Epithelial cell of proximal tubule (primary cell): ENCODE measurements at regions not wholly inside any gene's neighbourhood (a gene's known extent, or its start where the extent isn't known, plus 50 kb on each side); places are given as distances from the start of the nearest gene placed in this dataset.

Source experiments
- DNase-seq: peaks from one replicate; pipeline ENCODE4 v3.0.0-alpha.2; 2011; ENCODE audit warnings: low read depth
- H3K4me3 ChIP-seq: 2 replicates; pipeline ENCODE4 v1.5.1; 2011; ENCODE audit warnings: low read depth, mild to moderate bottlenecking, low read length
- TF ChIP-seq, protein P1 (sequence below): conservative IDR thresholded peaks from 2 replicates; pipeline ENCODE4 v1.5.1; 2012; ENCODE audit warnings: low read depth, mild to moderate bottlenecking, low read length

DNA sequence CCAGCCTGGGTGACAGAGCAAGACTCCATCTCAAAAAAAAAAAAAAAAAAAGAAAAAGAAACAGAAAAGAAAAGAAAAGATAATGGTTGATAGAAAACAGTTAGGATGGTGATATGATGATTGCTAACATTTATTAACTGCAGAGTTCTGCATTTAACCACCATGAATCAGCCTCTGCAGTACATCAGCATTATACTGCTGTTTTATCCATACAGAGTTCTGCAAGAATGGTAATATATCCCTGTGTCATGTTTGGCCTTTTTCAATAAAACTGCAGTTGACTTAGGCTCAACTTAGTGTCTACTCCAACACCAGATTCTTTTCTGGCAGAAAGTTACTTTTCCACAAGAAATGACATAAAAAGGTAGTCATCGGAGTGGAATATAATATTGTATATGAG is 62.6 kb downstream of the DUSP6 start:
- no peak for DNase-seq
- TF ChIP-seq, protein P1, sequence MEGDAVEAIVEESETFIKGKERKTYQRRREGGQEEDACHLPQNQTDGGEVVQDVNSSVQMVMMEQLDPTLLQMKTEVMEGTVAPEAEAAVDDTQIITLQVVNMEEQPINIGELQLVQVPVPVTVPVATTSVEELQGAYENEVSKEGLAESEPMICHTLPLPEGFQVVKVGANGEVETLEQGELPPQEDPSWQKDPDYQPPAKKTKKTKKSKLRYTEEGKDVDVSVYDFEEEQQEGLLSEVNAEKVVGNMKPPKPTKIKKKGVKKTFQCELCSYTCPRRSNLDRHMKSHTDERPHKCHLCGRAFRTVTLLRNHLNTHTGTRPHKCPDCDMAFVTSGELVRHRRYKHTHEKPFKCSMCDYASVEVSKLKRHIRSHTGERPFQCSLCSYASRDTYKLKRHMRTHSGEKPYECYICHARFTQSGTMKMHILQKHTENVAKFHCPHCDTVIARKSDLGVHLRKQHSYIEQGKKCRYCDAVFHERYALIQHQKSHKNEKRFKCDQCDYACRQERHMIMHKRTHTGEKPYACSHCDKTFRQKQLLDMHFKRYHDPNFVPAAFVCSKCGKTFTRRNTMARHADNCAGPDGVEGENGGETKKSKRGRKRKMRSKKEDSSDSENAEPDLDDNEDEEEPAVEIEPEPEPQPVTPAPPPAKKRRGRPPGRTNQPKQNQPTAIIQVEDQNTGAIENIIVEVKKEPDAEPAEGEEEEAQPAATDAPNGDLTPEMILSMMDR = no peak
- H3K4me3 ChIP-seq = no peak overlapping the region

DNA sequence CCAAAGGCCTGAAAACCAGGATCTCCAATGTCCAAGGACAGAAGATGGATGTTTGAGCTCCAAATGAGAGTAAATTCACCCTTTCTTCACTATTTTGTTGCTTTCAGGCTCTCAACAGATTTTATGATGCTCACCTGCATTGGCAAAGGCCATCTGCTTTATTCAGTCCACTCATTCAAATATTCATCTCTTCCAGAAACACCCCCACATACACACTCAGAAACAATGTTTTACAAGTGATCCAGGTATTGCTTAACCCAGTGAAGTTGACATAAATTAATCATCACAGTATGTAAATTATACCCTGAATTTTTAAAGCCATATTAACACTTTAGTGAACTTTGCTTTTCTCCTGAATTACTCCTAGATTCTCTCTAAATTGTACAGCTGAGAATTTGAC is 63.3 kb downstream of the DUSP6 start:
- H3K4me3 ChIP-seq = no peak overlapping the region
- TF ChIP-seq, protein P1 = no peak
- DNase-seq = no peak

DNA sequence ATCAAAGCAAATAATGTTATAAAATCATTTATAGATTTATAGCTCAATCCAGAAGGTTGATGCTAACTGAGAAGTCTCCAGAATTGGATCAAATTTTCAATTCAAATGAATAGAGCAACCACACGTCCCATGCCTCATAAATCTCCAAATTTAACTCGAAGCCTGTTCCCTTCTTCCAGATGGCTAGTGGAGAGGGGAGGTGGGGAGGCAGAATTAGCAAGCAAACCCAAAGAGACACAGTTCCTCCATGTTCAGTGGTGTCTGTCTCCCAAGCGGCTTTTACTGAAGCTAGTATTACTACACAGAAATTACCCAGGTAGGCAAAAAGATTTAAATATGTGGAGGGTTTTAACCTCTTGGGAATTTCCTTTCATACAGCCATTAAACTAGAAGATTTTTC is 65.8 kb downstream of the DUSP6 start:
- TF ChIP-seq, protein P1 = no peak
- DNase-seq = no peak
- H3K4me3 ChIP-seq = no peak overlapping the region

DNA sequence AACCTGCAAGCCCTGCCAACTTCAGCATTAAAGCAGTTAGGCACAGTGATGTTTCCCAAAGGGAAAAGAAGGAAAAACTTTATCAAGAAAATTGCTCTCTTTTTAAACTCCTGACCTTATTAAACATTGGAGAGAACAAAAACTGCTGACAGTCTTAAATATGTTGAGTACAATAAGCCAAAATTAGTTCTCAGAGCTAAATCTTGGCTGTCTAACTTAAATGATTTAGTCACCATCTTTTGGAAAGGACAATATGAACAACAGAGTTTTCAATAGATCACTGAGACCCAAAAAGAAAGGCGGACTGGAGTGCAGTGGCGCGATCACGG is 70.8 kb downstream of the DUSP6 start:
- no peak for DNase-seq
- no peak overlapping the region for H3K4me3 ChIP-seq
- TF ChIP-seq, protein P1 = no peak

DNA sequence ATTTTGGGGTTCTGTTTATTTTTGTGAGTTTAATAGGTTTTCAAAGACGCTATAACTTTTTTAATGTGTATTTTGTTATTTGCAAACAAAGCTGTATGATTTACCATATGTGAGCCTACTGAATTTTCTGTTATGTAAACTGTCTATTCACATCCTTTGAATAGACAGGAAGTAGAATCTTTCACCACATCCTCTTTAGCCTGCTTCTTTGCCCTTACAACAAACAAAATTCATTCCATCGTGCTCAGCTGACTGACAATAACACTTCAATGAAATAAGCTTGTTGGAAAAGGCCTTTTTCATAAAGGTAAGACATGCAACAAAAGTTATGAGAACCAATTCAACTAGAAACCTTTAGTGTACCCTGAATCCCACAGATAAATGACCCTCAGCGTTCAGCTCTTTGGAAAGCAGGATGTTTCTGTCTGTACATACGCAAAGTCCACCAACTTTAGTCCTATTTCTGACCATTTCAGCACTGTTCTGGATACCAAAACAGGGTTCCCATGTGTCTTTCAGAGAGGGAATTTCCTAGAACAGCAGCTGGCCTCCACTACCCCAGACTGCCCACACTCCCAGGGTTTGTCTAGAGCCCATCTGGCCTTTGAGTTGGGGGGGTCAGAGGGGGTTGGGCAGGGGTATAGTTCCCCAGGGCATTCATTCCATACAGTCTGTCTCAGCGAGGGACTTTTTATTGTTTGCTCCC is 71.3 kb downstream of the DUSP6 start:
- TF ChIP-seq, protein P1 = no peak
- no peak for DNase-seq
- no peak overlapping the region for H3K4me3 ChIP-seq

DNA sequence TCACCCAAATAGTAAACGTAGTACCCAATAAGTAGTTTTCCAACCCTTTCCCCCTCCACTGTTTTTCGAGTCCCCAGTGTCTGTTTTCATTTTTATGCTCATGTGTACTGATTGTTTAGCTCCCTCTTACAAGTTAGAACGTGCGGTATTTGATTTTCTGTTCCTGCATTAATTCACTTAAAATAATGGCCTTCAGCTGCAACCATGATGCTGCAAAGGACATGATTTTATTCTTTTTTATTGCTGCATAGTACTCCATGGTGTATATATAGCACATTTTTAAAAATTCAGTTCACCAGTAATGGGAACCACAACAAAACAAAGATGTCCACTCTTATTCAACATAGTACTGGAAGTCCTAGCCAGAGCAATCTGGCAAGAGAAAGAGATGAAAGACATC is 72.8 kb downstream of the DUSP6 start:
- no peak for DNase-seq
- TF ChIP-seq, protein P1 = no peak
- no peak overlapping the region for H3K4me3 ChIP-seq

DNA sequence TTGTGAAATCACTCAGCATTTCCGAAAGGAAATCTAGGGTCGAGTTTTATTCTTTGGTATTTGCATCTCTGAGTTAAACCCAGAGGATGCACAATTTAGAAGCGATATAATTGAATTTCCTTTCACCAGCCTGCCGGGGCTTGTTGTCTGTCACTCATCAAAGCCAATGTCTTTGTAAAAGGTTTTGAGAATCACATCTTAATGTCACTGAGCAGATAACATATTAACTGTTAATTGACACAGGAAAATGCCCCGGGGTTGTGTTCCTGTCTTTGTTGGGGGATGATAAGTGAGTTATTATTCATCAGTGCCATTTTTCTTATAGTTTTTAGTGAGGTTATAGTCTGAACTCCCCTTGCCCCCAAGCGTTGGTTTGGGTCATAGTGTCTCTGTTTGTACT is 73.4 kb downstream of the DUSP6 start:
- TF ChIP-seq, protein P1 = no peak
- DNase-seq = no peak
- H3K4me3 ChIP-seq = no peak overlapping the region
